Progenitor cell of endocrine pancreas (in vitro differentiated cells): ENCODE measurements at regions not wholly inside any gene's neighbourhood (a gene's known extent, or its start where the extent isn't known, plus 50 kb on each side); places are given as distances from the start of the nearest gene placed in this dataset.
"Not testable (repeated sequence)": the region's sequence is repeated elsewhere in the genome, so short reads cannot be mapped to it uniquely, and the experiment has no call there.

ENCODE experiments used
- DNase-seq: peaks from one replicate; pipeline ENCODE4 v3.0.0; 2021; ENCODE audit warnings: low spot score; ENCODE audit not compliant: unreplicated experiment
- H3K27ac Mint-ChIP-seq: 2 replicates; pipeline ENCODE4 v1.8.0; 2021; ENCODE audit warnings: mild to moderate bottlenecking, moderate library complexity, mixed read lengths
- H3K27me3 Mint-ChIP-seq: 2 replicates; pipeline ENCODE4 v1.8.0; 2021; ENCODE audit warnings: mixed read lengths
- H3K36me3 Mint-ChIP-seq: 2 replicates; pipeline ENCODE4 v1.8.0; 2022; ENCODE audit warnings: mixed read lengths; ENCODE audit not compliant: insufficient read depth
- H3K4me1 Mint-ChIP-seq: 2 replicates; pipeline ENCODE4 v1.8.0; 2021; ENCODE audit warnings: low read depth, mixed read lengths
- H3K4me3 Mint-ChIP-seq: 2 replicates; pipeline ENCODE4 v1.8.0; 2021; ENCODE audit warnings: low read depth, mild to moderate bottlenecking, moderate library complexity, mixed read lengths
- H3K9me3 Mint-ChIP-seq: 2 replicates; pipeline ENCODE4 v1.8.0; 2021; ENCODE audit warnings: low read depth, mixed read lengths
- CTCF ChIP-seq: fragments of 200-600 bp; sonication (generic); IDR thresholded peaks from one replicate; pipeline ENCODE4 v1.5.0; 2021; ENCODE audit warnings: antibody characterized with exemption, mild to moderate bottlenecking; ENCODE audit not compliant: unreplicated experiment

DNA sequence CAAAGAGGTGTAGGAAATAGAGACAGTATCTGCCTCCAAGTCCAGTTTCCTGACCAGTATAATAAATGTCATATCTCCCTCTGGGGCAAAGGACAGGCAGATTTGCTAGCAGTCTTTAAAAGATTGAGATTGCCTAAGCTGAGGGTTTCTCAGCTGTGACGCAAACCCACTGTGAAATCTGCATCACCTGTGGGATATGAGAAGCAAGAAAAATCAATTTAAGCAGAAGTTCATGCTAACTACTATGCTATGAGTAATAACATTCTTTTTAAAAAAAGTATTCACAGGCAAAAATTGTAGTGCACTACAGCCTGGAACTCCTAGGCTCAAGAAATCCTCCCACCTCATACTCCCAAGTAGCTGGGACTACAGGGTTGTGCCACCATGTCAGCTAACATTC lies 168.1 kb upstream of the POC5 start:
- H3K36me3 Mint-ChIP-seq = no peaks in the 10 kb centered on the region
- H3K4me3 Mint-ChIP-seq = no peak overlapping the region
- DNase-seq = no peak
- H3K4me1 Mint-ChIP-seq = no peaks in the 10 kb centered on the region
- TF ChIP-seq CTCF = no peak
- no peaks in the 10 kb centered on the region for H3K27me3 Mint-ChIP-seq
- H3K9me3 Mint-ChIP-seq = peaks cover 5% of the 10 kb centered on the region
- no peak overlapping the region for H3K27ac Mint-ChIP-seq

GRCh38 chr5:75869891-75870290 lies 152.7 kb upstream of the POC5 start:
- no peak for TF ChIP-seq CTCF
- no peak for DNase-seq
- no peak overlapping the region for H3K4me3 Mint-ChIP-seq
- no peaks in the 10 kb centered on the region for H3K36me3 Mint-ChIP-seq
- H3K4me1 Mint-ChIP-seq = no peaks in the 10 kb centered on the region
- peaks cover 3% of the 10 kb centered on the region for H3K9me3 Mint-ChIP-seq
- H3K27ac Mint-ChIP-seq = no peak overlapping the region
- H3K27me3 Mint-ChIP-seq = peaks cover 4% of the 10 kb centered on the region

DNA sequence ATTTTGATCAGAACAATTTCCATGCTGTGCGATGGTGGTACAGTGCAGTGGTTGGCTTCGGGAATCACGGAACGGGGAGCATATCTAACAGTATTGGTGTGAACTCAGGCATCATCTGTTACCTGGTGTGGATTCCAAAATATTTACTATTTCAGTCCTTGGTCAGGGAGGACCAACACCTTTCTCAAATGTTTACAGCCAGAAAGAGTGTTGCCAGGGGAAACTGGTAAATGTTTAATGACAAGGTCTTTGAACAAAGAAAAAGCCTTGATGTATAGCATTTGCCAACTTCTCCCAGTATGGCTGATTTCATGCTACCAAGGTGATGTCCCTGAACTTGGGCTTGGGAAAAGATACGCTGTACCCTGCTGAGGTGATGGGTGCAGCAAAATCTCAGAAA lies 145.6 kb upstream of the POC5 start:
- no peak for TF ChIP-seq CTCF
- Mint-ChIP-seq H3K4me3 (no peak overlapping the region), H3K27ac (no peak overlapping the region), H3K36me3 (no peaks in the 10 kb centered on the region), H3K27me3 (peaks cover 4% of the 10 kb centered on the region), H3K4me1 (peaks cover 6% of the 10 kb centered on the region), H3K9me3 (peaks cover 19% of the 10 kb centered on the region)
- DNase-seq = no peak

GRCh38 chr5:75859621-75860020 lies 142.4 kb upstream of the POC5 start:
- DNase-seq, H3K36me3 Mint-ChIP-seq, H3K27me3 Mint-ChIP-seq, H3K27ac Mint-ChIP-seq, H3K4me3 Mint-ChIP-seq, H3K4me1 Mint-ChIP-seq: not testable (repeated sequence)
- H3K9me3 Mint-ChIP-seq = peaks cover 23% of the 10 kb centered on the region

GRCh38 chr5:75856056-75856455 lies 138.8 kb upstream of the POC5 start:
- Mint-ChIP-seq H3K27me3 (peaks cover 6% of the 10 kb centered on the region), H3K4me1 (no peaks in the 10 kb centered on the region), H3K9me3 (peaks cover 23% of the 10 kb centered on the region), H3K27ac (no peak overlapping the region), H3K36me3 (no peaks in the 10 kb centered on the region), H3K4me3 (no peak overlapping the region)
- TF ChIP-seq CTCF = no peak
- DNase-seq = no peak

- Mint-ChIP-seq H3K9me3 (no peaks in the 10 kb centered on the region), H3K36me3 (no peaks in the 10 kb centered on the region), H3K4me3 (no peak overlapping the region), H3K27me3 (peaks cover 15% of the 10 kb centered on the region), H3K27ac (no peak overlapping the region), H3K4me1 (no peaks in the 10 kb centered on the region)
- DNase-seq = no peak
- no peak for TF ChIP-seq CTCF
Measured at GRCh38 chr5:75848077-75848476, 130.8 kb upstream of the POC5 start.
